ENCODE measurements at regions not wholly inside any gene's neighbourhood (a gene's known extent, or its start where the extent isn't known, plus 50 kb on each side); places are given as distances from the start of the nearest gene placed in this dataset.
"Not testable (repeated sequence)": the region's sequence is repeated elsewhere in the genome, so short reads cannot be mapped to it uniquely, and the experiment has no call there.

GRCh38 chr15:22519213-22519612, 60.5 kb downstream of the GOLGA6L22 start:
- H2BK5ac ChIP-seq (ENCODE audit: low read length); H3K4me3 ChIP-seq (ENCODE audit: low read length in 2 of 2); H3K23ac ChIP-seq (ENCODE audit: low read depth, low read length, poor library complexity); H2AK5ac ChIP-seq (ENCODE audit: low read depth, low read length); H4K91ac ChIP-seq (ENCODE audit: low read depth, low read length, poor library complexity); H3K14ac ChIP-seq (ENCODE audit: low read length); H3K4me2 ChIP-seq (ENCODE audit: insufficient read depth, low read length, poor library complexity, severe bottlenecking); H2BK12ac ChIP-seq (ENCODE audit: low read length); H4K8ac ChIP-seq (ENCODE audit: low read depth, low read length); DNase-seq (ENCODE audit: low spot score); H2BK15ac ChIP-seq (ENCODE audit: low read length); H3K36me3 ChIP-seq (replicated peaks in 1 of 2; ENCODE audit: control insufficient read depth in 2 of 2, insufficient read depth in 2 of 2, low read length in 2 of 2); H2BK120ac ChIP-seq (ENCODE audit: low read depth, low read length); H3K27me3 ChIP-seq (ENCODE audit: control insufficient read depth in 3 of 3, insufficient read depth in 3 of 3, low read depth in 1 of 3, low read length in 3 of 3); H3K27ac ChIP-seq (replicated peaks; ENCODE audit: low read length); H3K4me1 ChIP-seq (ENCODE audit: control insufficient read depth in 2 of 2, insufficient read depth in 1 of 2, low read depth in 1 of 2, low read length in 2 of 2); H3K79me1 ChIP-seq (ENCODE audit: low read depth, low read length); H3K18ac ChIP-seq (ENCODE audit: low read length); H3K9ac ChIP-seq (ENCODE audit: low read depth, low read length, poor library complexity); H3K9me3 ChIP-seq (replicated peaks in 1 of 2; ENCODE audit: control insufficient read depth in 2 of 2, insufficient read depth in 1 of 2, low read depth in 1 of 2, low read length in 2 of 2); H2AFZ ChIP-seq (ENCODE audit: low read length); H3K4ac ChIP-seq (ENCODE audit: low read length): not testable (repeated sequence)
- no CpG with 5 or more reads among the region's 4 CpGs for WGBS, 2 donors (ENCODE audit: extremely low coverage in 2 of 2, insufficient read length in 2 of 2, insufficient replicate concordance in 1 of 2)

GRCh38 chr15:22526537-22526936, 67.8 kb downstream of the GOLGA6L22 start:
- not testable (repeated sequence) for H3K14ac ChIP-seq (ENCODE audit: low read length); H3K4me3 ChIP-seq (ENCODE audit: low read length in 2 of 2); DNase-seq (ENCODE audit: low spot score); H3K4me2 ChIP-seq (ENCODE audit: insufficient read depth, low read length, poor library complexity, severe bottlenecking); H4K8ac ChIP-seq (ENCODE audit: low read depth, low read length); H3K27me3 ChIP-seq (ENCODE audit: control insufficient read depth in 3 of 3, insufficient read depth in 3 of 3, low read depth in 1 of 3, low read length in 3 of 3); H3K9me3 ChIP-seq (replicated peaks in 1 of 2; ENCODE audit: control insufficient read depth in 2 of 2, insufficient read depth in 1 of 2, low read depth in 1 of 2, low read length in 2 of 2); H2AK5ac ChIP-seq (ENCODE audit: low read depth, low read length); H3K9ac ChIP-seq (ENCODE audit: low read depth, low read length, poor library complexity); H3K36me3 ChIP-seq (replicated peaks in 1 of 2; ENCODE audit: control insufficient read depth in 2 of 2, insufficient read depth in 2 of 2, low read length in 2 of 2); H3K27ac ChIP-seq (replicated peaks; ENCODE audit: low read length); H3K79me1 ChIP-seq (ENCODE audit: low read depth, low read length); H3K18ac ChIP-seq (ENCODE audit: low read length); H4K91ac ChIP-seq (ENCODE audit: low read depth, low read length, poor library complexity); H2BK5ac ChIP-seq (ENCODE audit: low read length); H2AFZ ChIP-seq (ENCODE audit: low read length); H2BK120ac ChIP-seq (ENCODE audit: low read depth, low read length); H3K23ac ChIP-seq (ENCODE audit: low read depth, low read length, poor library complexity); H2BK12ac ChIP-seq (ENCODE audit: low read length); H3K4ac ChIP-seq (ENCODE audit: low read length); H2BK15ac ChIP-seq (ENCODE audit: low read length); H3K4me1 ChIP-seq (ENCODE audit: control insufficient read depth in 2 of 2, insufficient read depth in 1 of 2, low read depth in 1 of 2, low read length in 2 of 2)
- WGBS, 2 donors (ENCODE audit: extremely low coverage in 2 of 2, insufficient read length in 2 of 2, insufficient replicate concordance in 1 of 2) = no CpG with 5 or more reads among the region's 2 CpGs

GRCh38 chr15:22527016-22527415, 68.3 kb downstream of the GOLGA6L22 start:
- not testable (repeated sequence) for H3K4ac ChIP-seq (ENCODE audit: low read length); H3K4me3 ChIP-seq (ENCODE audit: low read length in 2 of 2); H2AFZ ChIP-seq (ENCODE audit: low read length); DNase-seq (ENCODE audit: low spot score); H3K27me3 ChIP-seq (ENCODE audit: control insufficient read depth in 3 of 3, insufficient read depth in 3 of 3, low read depth in 1 of 3, low read length in 3 of 3); H3K9me3 ChIP-seq (replicated peaks in 1 of 2; ENCODE audit: control insufficient read depth in 2 of 2, insufficient read depth in 1 of 2, low read depth in 1 of 2, low read length in 2 of 2); H3K36me3 ChIP-seq (replicated peaks in 1 of 2; ENCODE audit: control insufficient read depth in 2 of 2, insufficient read depth in 2 of 2, low read length in 2 of 2); H2BK5ac ChIP-seq (ENCODE audit: low read length); H3K4me2 ChIP-seq (ENCODE audit: insufficient read depth, low read length, poor library complexity, severe bottlenecking); H2BK12ac ChIP-seq (ENCODE audit: low read length); H3K79me1 ChIP-seq (ENCODE audit: low read depth, low read length); H3K27ac ChIP-seq (replicated peaks; ENCODE audit: low read length); H4K91ac ChIP-seq (ENCODE audit: low read depth, low read length, poor library complexity); H3K23ac ChIP-seq (ENCODE audit: low read depth, low read length, poor library complexity); H3K9ac ChIP-seq (ENCODE audit: low read depth, low read length, poor library complexity); H4K8ac ChIP-seq (ENCODE audit: low read depth, low read length); H3K14ac ChIP-seq (ENCODE audit: low read length); H3K4me1 ChIP-seq (ENCODE audit: control insufficient read depth in 2 of 2, insufficient read depth in 1 of 2, low read depth in 1 of 2, low read length in 2 of 2); H2BK120ac ChIP-seq (ENCODE audit: low read depth, low read length); H2AK5ac ChIP-seq (ENCODE audit: low read depth, low read length); H2BK15ac ChIP-seq (ENCODE audit: low read length); H3K18ac ChIP-seq (ENCODE audit: low read length)
- WGBS, 2 donors (ENCODE audit: extremely low coverage in 2 of 2, insufficient read length in 2 of 2, insufficient replicate concordance in 1 of 2) = no CpG with 5 or more reads among the region's 4 CpGs

GRCh38 chr15:22529200-22529599, 70.5 kb downstream of the GOLGA6L22 start:
- not testable (repeated sequence) for H3K23ac ChIP-seq (ENCODE audit: low read depth, low read length, poor library complexity); H3K4me3 ChIP-seq (ENCODE audit: low read length in 2 of 2); H3K4ac ChIP-seq (ENCODE audit: low read length); H3K4me1 ChIP-seq (ENCODE audit: control insufficient read depth in 2 of 2, insufficient read depth in 1 of 2, low read depth in 1 of 2, low read length in 2 of 2); H3K4me2 ChIP-seq (ENCODE audit: insufficient read depth, low read length, poor library complexity, severe bottlenecking); H3K36me3 ChIP-seq (replicated peaks in 1 of 2; ENCODE audit: control insufficient read depth in 2 of 2, insufficient read depth in 2 of 2, low read length in 2 of 2); H2AK5ac ChIP-seq (ENCODE audit: low read depth, low read length); H3K9ac ChIP-seq (ENCODE audit: low read depth, low read length, poor library complexity); H4K91ac ChIP-seq (ENCODE audit: low read depth, low read length, poor library complexity); H2BK15ac ChIP-seq (ENCODE audit: low read length); H3K79me1 ChIP-seq (ENCODE audit: low read depth, low read length); H3K27me3 ChIP-seq (ENCODE audit: control insufficient read depth in 3 of 3, insufficient read depth in 3 of 3, low read depth in 1 of 3, low read length in 3 of 3); H4K8ac ChIP-seq (ENCODE audit: low read depth, low read length); H2AFZ ChIP-seq (ENCODE audit: low read length); H3K27ac ChIP-seq (replicated peaks; ENCODE audit: low read length); H2BK5ac ChIP-seq (ENCODE audit: low read length); H3K14ac ChIP-seq (ENCODE audit: low read length); H2BK120ac ChIP-seq (ENCODE audit: low read depth, low read length); DNase-seq (ENCODE audit: low spot score); H3K18ac ChIP-seq (ENCODE audit: low read length); H3K9me3 ChIP-seq (replicated peaks in 1 of 2; ENCODE audit: control insufficient read depth in 2 of 2, insufficient read depth in 1 of 2, low read depth in 1 of 2, low read length in 2 of 2); H2BK12ac ChIP-seq (ENCODE audit: low read length)
- WGBS, 2 donors (ENCODE audit: extremely low coverage in 2 of 2, insufficient read length in 2 of 2, insufficient replicate concordance in 1 of 2) = no CpG with 5 or more reads among the region's 6 CpGs
